Uterus (tissue), 2 donors: ENCODE measurements at regions not wholly inside any gene's neighbourhood (a gene's known extent, or its start where the extent isn't known, plus 50 kb on each side); places are given as distances from the start of the nearest gene placed in this dataset.

Experiments used
- POLR2A ChIP-seq, 2 donors: fragments of 450-650 bp; IDR thresholded peaks; one replicate each; pipeline ENCODE4 v1.6.1; 2016; ENCODE audit warnings: antibody characterized with exemption in 2 of 2, mild to moderate bottlenecking in 1 of 2, moderate library complexity in 1 of 2
- TF ChIP-seq, protein P1 (sequence below), 4 experiments: fragments of 200-600 bp in 2 of 4; fragments of 450-650 bp in 2 of 4; sonication (generic) in 2 of 4; IDR thresholded peaks; one replicate each; pipeline ENCODE4 v1.5.1; 2016 to 2019; ENCODE audit warnings: antibody characterized with exemption in 4 of 4, mild to moderate bottlenecking in 2 of 4, moderate library complexity in 1 of 4

DNA sequence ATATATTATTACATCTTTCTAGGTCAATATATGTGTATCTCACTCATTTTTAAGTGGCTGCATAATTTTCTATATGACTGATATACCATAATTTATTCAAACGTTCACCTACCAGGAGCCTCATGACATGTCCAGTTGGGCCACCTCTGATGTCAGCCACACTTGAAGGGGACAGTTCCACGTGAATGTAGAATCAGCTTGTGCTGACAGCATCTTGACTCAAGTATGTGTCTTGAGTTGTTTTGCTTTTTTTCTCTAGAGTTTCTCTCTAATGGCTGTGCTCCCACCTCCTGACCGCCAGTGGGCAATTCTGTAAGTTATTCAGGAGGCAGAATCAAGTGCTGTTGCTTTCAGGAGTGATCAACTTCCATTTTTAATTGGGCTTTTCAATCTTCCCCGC, 237.9 kb downstream of the NFKBIZ start:
- TF ChIP-seq, protein P1, sequence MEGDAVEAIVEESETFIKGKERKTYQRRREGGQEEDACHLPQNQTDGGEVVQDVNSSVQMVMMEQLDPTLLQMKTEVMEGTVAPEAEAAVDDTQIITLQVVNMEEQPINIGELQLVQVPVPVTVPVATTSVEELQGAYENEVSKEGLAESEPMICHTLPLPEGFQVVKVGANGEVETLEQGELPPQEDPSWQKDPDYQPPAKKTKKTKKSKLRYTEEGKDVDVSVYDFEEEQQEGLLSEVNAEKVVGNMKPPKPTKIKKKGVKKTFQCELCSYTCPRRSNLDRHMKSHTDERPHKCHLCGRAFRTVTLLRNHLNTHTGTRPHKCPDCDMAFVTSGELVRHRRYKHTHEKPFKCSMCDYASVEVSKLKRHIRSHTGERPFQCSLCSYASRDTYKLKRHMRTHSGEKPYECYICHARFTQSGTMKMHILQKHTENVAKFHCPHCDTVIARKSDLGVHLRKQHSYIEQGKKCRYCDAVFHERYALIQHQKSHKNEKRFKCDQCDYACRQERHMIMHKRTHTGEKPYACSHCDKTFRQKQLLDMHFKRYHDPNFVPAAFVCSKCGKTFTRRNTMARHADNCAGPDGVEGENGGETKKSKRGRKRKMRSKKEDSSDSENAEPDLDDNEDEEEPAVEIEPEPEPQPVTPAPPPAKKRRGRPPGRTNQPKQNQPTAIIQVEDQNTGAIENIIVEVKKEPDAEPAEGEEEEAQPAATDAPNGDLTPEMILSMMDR (IDR thresholded peaks at IDR 0.05): no peak
- TF ChIP-seq POLR2A (IDR thresholded peaks at IDR 0.05): no peak
